Activated CD4-positive, alpha-beta T cell treated with anti-CD3 and anti-CD28 coated beads, Interleukin-2, amount 50 U/mL, for 48 hours (primary cell): ENCODE measurements at regions not wholly inside any gene's neighbourhood (a gene's known extent, or its start where the extent isn't known, plus 50 kb on each side); places are given as distances from the start of the nearest gene placed in this dataset.

Experiments used
- DNase-seq, 2 experiments: peaks; one replicate each; pipeline ENCODE4 v3.0.0-alpha.2; 2020

- DNase-seq = no peak
Observed at GRCh38 chr4:136818811-136819330, 713.4 kb downstream of the PCDH18 start.

GRCh38 chr4:136812100-136812880, 720.0 kb downstream of the PCDH18 start:
- DNase-seq = no peak

- no peak for DNase-seq
Observed at GRCh38 chr4:136811496-136812077, 720.7 kb downstream of the PCDH18 start.

GRCh38 chr4:136810626-136811025, 721.7 kb downstream of the PCDH18 start:
- DNase-seq = no peak

- DNase-seq = no peak
Observed at GRCh38 chr4:136806844-136807243, 725.5 kb downstream of the PCDH18 start.

- no peak for DNase-seq
Observed at GRCh38 chr4:136805617-136806016, 726.7 kb downstream of the PCDH18 start.

GRCh38 chr4:136803433-136803832, 728.9 kb downstream of the PCDH18 start:
- no peak for DNase-seq

- DNase-seq = no peak
Observed at GRCh38 chr4:136800248-136800647, 732.0 kb downstream of the PCDH18 start.

GRCh38 chr4:136796953-136797352, 735.3 kb downstream of the PCDH18 start:
- no peak for DNase-seq

GRCh38 chr4:136793848-136794247, 738.4 kb downstream of the PCDH18 start:
- no peak for DNase-seq

- no peak for DNase-seq
Observed at GRCh38 chr4:136784326-136784725, 748.0 kb downstream of the PCDH18 start.

- DNase-seq = no peak
Observed at GRCh38 chr4:136769717-136770116, 762.6 kb downstream of the PCDH18 start.

GRCh38 chr4:136768925-136769275, 763.4 kb downstream of the PCDH18 start:
- no peak for DNase-seq

GRCh38 chr4:136768213-136768924, 763.9 kb downstream of the PCDH18 start:
- no peak for DNase-seq

- no peak for DNase-seq
Observed at GRCh38 chr4:136763919-136764318, 768.4 kb downstream of the PCDH18 start.

- no peak for DNase-seq
Observed at GRCh38 chr4:136755531-136755916, 776.8 kb downstream of the PCDH18 start.

- no peak for DNase-seq
Observed at GRCh38 chr4:136754810-136755530, 777.3 kb downstream of the PCDH18 start.

GRCh38 chr4:136751556-136751955, 780.7 kb downstream of the PCDH18 start:
- DNase-seq = no peak

GRCh38 chr4:136750897-136751296, 781.4 kb downstream of the PCDH18 start:
- DNase-seq = no peak

- no peak for DNase-seq
Observed at GRCh38 chr4:136749989-136750388, 782.3 kb downstream of the PCDH18 start.

GRCh38 chr4:136748773-136749172, 783.5 kb downstream of the PCDH18 start:
- DNase-seq = no peak

GRCh38 chr4:136748165-136748564, 784.1 kb downstream of the PCDH18 start:
- DNase-seq = no peak

GRCh38 chr4:136743238-136743637, 789.1 kb downstream of the PCDH18 start:
- no peak for DNase-seq
